GM10266 (cell line): ENCODE measurements at regions not wholly inside any gene's neighbourhood (a gene's known extent, or its start where the extent isn't known, plus 50 kb on each side); places are given as distances from the start of the nearest gene placed in this dataset.

Experiments
- DNase-seq: peaks from one replicate; pipeline ENCODE4 v3.0.0; 2012; ENCODE audit errors: extremely low spot score
- CTCF ChIP-seq: IDR thresholded peaks from 2 replicates; pipeline ENCODE4 v1.5.1; 2012; ENCODE audit warnings: mild to moderate bottlenecking, low read depth; ENCODE audit not compliant: control insufficient read depth, insufficient read depth; ENCODE audit errors: missing control alignments

GRCh38 chr21:16330082-16330907 is 600.5 kb downstream of the USP25 start:
- DNase-seq, result peak; percentile 10
- peak; percentile 68 for TF ChIP-seq CTCF

GRCh38 chr21:16330908-16331268 is 601.1 kb downstream of the USP25 start:
- TF ChIP-seq CTCF, result no peak
- DNase-seq, result no peak

- TF ChIP-seq CTCF, result no peak
- DNase-seq, result no peak
Observed at GRCh38 chr21:16337266-16337665, 607.5 kb downstream of the USP25 start.

GRCh38 chr21:16342932-16343331 is 613.1 kb downstream of the USP25 start:
- DNase-seq, result no peak
- TF ChIP-seq CTCF, result no peak

- no peak for TF ChIP-seq CTCF
- DNase-seq, result no peak
Observed at GRCh38 chr21:16343776-16344175, 614.0 kb downstream of the USP25 start.

- TF ChIP-seq CTCF, result no peak
- no peak for DNase-seq
Observed at GRCh38 chr21:16345757-16346156, 616.0 kb downstream of the USP25 start.

- no peak for TF ChIP-seq CTCF
- no peak for DNase-seq
Observed at GRCh38 chr21:16347223-16347622, 617.4 kb downstream of the USP25 start.
